C4-2B (cell line): ENCODE measurements at regions not wholly inside any gene's neighbourhood (a gene's known extent, or its start where the extent isn't known, plus 50 kb on each side); places are given as distances from the start of the nearest gene placed in this dataset.

Experiments
- ZFX ChIP-seq: fragments of 450-650 bp; IDR thresholded peaks from 2 replicates; pipeline ENCODE4 v1.6.1; 2017
- TF ChIP-seq, protein P1 (sequence below): fragments of 450-650 bp; conservative IDR thresholded peaks from 2 replicates; pipeline ENCODE4 v1.5.1; 2017; ENCODE audit warnings: mild to moderate bottlenecking

DNA sequence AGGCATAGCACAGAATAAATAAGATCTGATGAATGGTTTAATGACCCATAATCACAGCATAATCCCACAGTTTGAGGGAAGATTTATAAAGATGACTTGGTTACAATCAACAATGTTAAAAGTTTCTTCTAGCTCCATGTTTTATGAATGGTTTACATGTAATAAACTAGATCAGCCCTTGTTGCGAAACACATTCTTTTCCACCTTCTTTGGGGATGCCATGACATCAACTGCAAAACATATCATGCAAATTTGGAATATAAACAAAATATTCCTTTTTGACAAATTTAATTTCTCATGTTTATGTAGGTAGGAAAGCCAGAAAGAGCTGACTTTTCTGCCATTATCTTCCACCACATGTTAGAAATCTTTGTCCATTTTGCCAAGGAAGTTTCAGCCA lies 979.5 kb downstream of the MAT2B start:
- TF ChIP-seq, protein P1, sequence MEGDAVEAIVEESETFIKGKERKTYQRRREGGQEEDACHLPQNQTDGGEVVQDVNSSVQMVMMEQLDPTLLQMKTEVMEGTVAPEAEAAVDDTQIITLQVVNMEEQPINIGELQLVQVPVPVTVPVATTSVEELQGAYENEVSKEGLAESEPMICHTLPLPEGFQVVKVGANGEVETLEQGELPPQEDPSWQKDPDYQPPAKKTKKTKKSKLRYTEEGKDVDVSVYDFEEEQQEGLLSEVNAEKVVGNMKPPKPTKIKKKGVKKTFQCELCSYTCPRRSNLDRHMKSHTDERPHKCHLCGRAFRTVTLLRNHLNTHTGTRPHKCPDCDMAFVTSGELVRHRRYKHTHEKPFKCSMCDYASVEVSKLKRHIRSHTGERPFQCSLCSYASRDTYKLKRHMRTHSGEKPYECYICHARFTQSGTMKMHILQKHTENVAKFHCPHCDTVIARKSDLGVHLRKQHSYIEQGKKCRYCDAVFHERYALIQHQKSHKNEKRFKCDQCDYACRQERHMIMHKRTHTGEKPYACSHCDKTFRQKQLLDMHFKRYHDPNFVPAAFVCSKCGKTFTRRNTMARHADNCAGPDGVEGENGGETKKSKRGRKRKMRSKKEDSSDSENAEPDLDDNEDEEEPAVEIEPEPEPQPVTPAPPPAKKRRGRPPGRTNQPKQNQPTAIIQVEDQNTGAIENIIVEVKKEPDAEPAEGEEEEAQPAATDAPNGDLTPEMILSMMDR, result no peak
- no peak for TF ChIP-seq ZFX
